IMR-90 (cell line): ENCODE measurements at regions not wholly inside any gene's neighbourhood (a gene's known extent, or its start where the extent isn't known, plus 50 kb on each side); places are given as distances from the start of the nearest gene placed in this dataset.

Experiments
- ATAC-seq: fragments of 200-7000 bp; cut with Tn5 transposase; 2 replicates; pipeline ENCODE4 v1.9.1; 2020; ENCODE audit warnings: low read depth, mild to moderate bottlenecking, moderate library complexity
- BruUV-seq: library from RNA; stranded (reverse); fragments of 400-500 nt; replicated peaks from 2 replicates; lab custom pipeline; 2021; lab: Mats Ljungman, UMichigan
- CTCF ChIA-PET: fragments of 300-600 bp; formaldehyde crosslinking; extraction: SDS; loops from one replicate; lab custom pipeline; 2021; ENCODE audit warnings: antibody characterized with exemption; lab: Yijun Ruan, JAX
- POLR2A ChIA-PET: fragments of 300-600 bp; sonication (Branson Sonifier 250); formaldehyde crosslinking; loops from one replicate; lab custom pipeline; 2022; ENCODE audit warnings: antibody characterized with exemption; ENCODE audit not compliant: unreplicated experiment; lab: Charles Lee
- DNase-seq: peaks from one replicate; pipeline ENCODE4 v3.0.0; 2013
- H2AFZ ChIP-seq: replicated peaks from 2 replicates; pipeline ENCODE3; 2013; ENCODE audit warnings: low read length, mild to moderate bottlenecking; ENCODE audit not compliant: poor library complexity
- H2AK5ac ChIP-seq: 2 replicates; pipeline ENCODE4 v1.6.1; 2013; ENCODE audit warnings: low read depth, low read length, inconsistent platforms
- H2AK9ac ChIP-seq: replicated peaks from 2 replicates; pipeline ENCODE3; 2013; ENCODE audit warnings: mild to moderate bottlenecking, low read depth, low read length, moderate library complexity; ENCODE audit not compliant: poor library complexity
- H2BK120ac ChIP-seq: 2 replicates; pipeline ENCODE4 v1.6.1; 2013; ENCODE audit warnings: low read depth, low read length, inconsistent platforms
- H2BK15ac ChIP-seq: 3 replicates; pipeline ENCODE4 v1.6.1; 2013; ENCODE audit warnings: low read depth, low read length, inconsistent platforms
- H2BK20ac ChIP-seq: 2 replicates; pipeline ENCODE4 v1.6.1; 2013; ENCODE audit warnings: low read depth, mild to moderate bottlenecking, inconsistent platforms, low read length, moderate library complexity
- H2BK5ac ChIP-seq: 2 replicates; pipeline ENCODE4 v1.6.1; 2013; ENCODE audit warnings: mild to moderate bottlenecking, low read depth, low read length, inconsistent platforms; ENCODE audit not compliant: poor library complexity, severe bottlenecking
- H3K14ac ChIP-seq: replicated peaks from 2 replicates; pipeline ENCODE4 v1.6.1; 2013; ENCODE audit warnings: low read depth, low read length, inconsistent platforms
- H3K18ac ChIP-seq: 2 replicates; pipeline ENCODE4 v1.6.1; 2013; ENCODE audit warnings: low read depth, low read length, control low read depth
- H3K23ac ChIP-seq: 2 replicates; pipeline ENCODE4 v1.6.1; 2013; ENCODE audit warnings: low read depth, low read length, inconsistent platforms
- H3K27ac ChIP-seq: 2 replicates; pipeline ENCODE4 v1.5.1; 2013; ENCODE audit warnings: mild to moderate bottlenecking, control low read depth, low read length; ENCODE audit not compliant: insufficient read depth
- H3K27me3 ChIP-seq: 2 replicates; pipeline ENCODE4 v1.6.1; 2013; ENCODE audit warnings: low read length; ENCODE audit not compliant: control insufficient read depth, insufficient read depth
- H3K36me3 ChIP-seq: 2 replicates; pipeline ENCODE4 v1.6.1; 2013; ENCODE audit warnings: low read length, mixed read lengths; ENCODE audit not compliant: control insufficient read depth, insufficient read depth
- H3K4ac ChIP-seq: 2 replicates; pipeline ENCODE4 v1.6.1; 2013; ENCODE audit warnings: low read depth, low read length, inconsistent platforms
- H3K4me1 ChIP-seq: 2 replicates; pipeline ENCODE4 v1.6.1; 2013; ENCODE audit warnings: low read length, mixed read lengths; ENCODE audit not compliant: control insufficient read depth, insufficient read depth
- H3K4me2 ChIP-seq: 2 replicates; pipeline ENCODE4 v1.6.1; 2013; ENCODE audit warnings: low read depth, mild to moderate bottlenecking, control low read depth, low read length, moderate library complexity
- H3K4me3 ChIP-seq: 2 replicates; pipeline ENCODE4 v1.5.1; 2013; ENCODE audit warnings: low read depth, mild to moderate bottlenecking, control low read depth, low read length, moderate library complexity; ENCODE audit not compliant: insufficient read depth
- H3K56ac ChIP-seq: 2 replicates; pipeline ENCODE4 v1.6.1; 2013; ENCODE audit warnings: low read length, inconsistent platforms; ENCODE audit not compliant: insufficient read depth; ENCODE audit errors: extremely low read depth
- H3K79me1 ChIP-seq, 2 experiments: 2 replicates each; pipeline ENCODE4 v1.6.1; 2013; ENCODE audit warnings: low read length in 2 of 2, inconsistent platforms in 1 of 2, low read depth in 1 of 2
- H3K9ac ChIP-seq: 2 replicates; pipeline ENCODE4 v1.6.1; 2013; ENCODE audit warnings: low read depth, low read length, control low read depth
- H3K9me1 ChIP-seq: 2 replicates; pipeline ENCODE4 v1.6.1; 2013; ENCODE audit warnings: low read length, inconsistent platforms; ENCODE audit not compliant: insufficient read depth
- H3K9me3 ChIP-seq: 2 replicates; pipeline ENCODE4 v1.6.1; 2013; ENCODE audit warnings: low read length; ENCODE audit not compliant: control insufficient read depth, insufficient read depth
- H4K20me1 ChIP-seq: 2 replicates; pipeline ENCODE4 v1.6.1; 2013; ENCODE audit warnings: low read length, inconsistent platforms; ENCODE audit not compliant: insufficient read depth
- H4K5ac ChIP-seq: 2 replicates; pipeline ENCODE4 v1.6.1; 2013; ENCODE audit warnings: mild to moderate bottlenecking, low read depth, low read length, control low read depth
- H4K8ac ChIP-seq, 2 experiments: 2 replicates each; pipeline ENCODE4 v1.6.1; 2013; ENCODE audit warnings: low read depth in 2 of 2, low read length in 2 of 2, control low read depth in 1 of 2, inconsistent platforms in 1 of 2
- H4K91ac ChIP-seq: 2 replicates; pipeline ENCODE4 v1.6.1; 2013; ENCODE audit warnings: low read depth, low read length, inconsistent platforms; ENCODE audit not compliant: insufficient read depth
- CHD1 ChIP-seq: IDR thresholded peaks from 2 replicates; pipeline ENCODE4 v1.6.1; 2012; ENCODE audit warnings: low read depth, low read length, improper control_type of control experiment
- ELK1 ChIP-seq: fragments of 150-350 bp; IDR thresholded peaks from 2 replicates; pipeline ENCODE4 v1.6.1; 2016; ENCODE audit warnings: low read depth, mild to moderate bottlenecking, low read length, moderate library complexity, borderline replicate concordance
- MAFK ChIP-seq: IDR thresholded peaks from 2 replicates; pipeline ENCODE4 v1.6.1; 2012; ENCODE audit warnings: low read depth, low read length, improper control_type of control experiment
- POLR2A ChIP-seq: IDR thresholded peaks from 2 replicates; pipeline ENCODE4 v1.6.1; 2012; ENCODE audit warnings: mild to moderate bottlenecking, low read depth, low read length
- RAD21 ChIP-seq: IDR thresholded peaks from 2 replicates; pipeline ENCODE4 v1.6.1; 2012; ENCODE audit warnings: low read length, improper control_type of control experiment
- RCOR1 ChIP-seq: IDR thresholded peaks from 2 replicates; pipeline ENCODE4 v1.6.1; 2012; ENCODE audit warnings: mild to moderate bottlenecking, low read length, improper control_type of control experiment; ENCODE audit not compliant: insufficient replicate concordance
- RFX5 ChIP-seq: IDR thresholded peaks from 2 replicates; pipeline ENCODE4 v1.8.0; 2012; ENCODE audit warnings: low read depth, mild to moderate bottlenecking, low read length, moderate library complexity
- SMC3 ChIP-seq: fragments of 150-350 bp; IDR thresholded peaks from 2 replicates; pipeline ENCODE4 v1.6.1; 2016; ENCODE audit warnings: low read depth, mild to moderate bottlenecking, antibody characterized with exemption, low read length, moderate library complexity
- WGBS, 2 experiments: methylation state at CpG; one replicate each; pipeline versions ENCODE4 v1.1.5 to v1.1.7; 2013; ENCODE audit warnings: missing lambda C conversion rate in 2 of 2; ENCODE audit not compliant: insufficient read length in 1 of 2; ENCODE audit errors: extremely low coverage in 2 of 2; 5-methylcytosine and 5-hydroxymethylcytosine counted together
- dilution Hi-C: fragments of 300-500 bp; cut with HindIII; formaldehyde crosslinking; loops from one replicate; pipeline ENCODE4 v1.14.3; 2018; ENCODE audit warnings: low sequenced_read_pairs; ENCODE audit not compliant: unreplicated experiment
- in situ Hi-C: fragments of 300-500 bp; cut with MboI; formaldehyde crosslinking; loops from 3 replicates; pipeline ENCODE4 v1.14.3; 2019; ENCODE audit warnings: low sequenced_read_pairs, inconsistent platforms, mixed read lengths
- intact Hi-C: fragments of 100-400 bp; cut with micrococcal nuclease; formaldehyde crosslinking; loops from 2 replicates; pipeline ENCODE4 v1.10.0; 2022

- Histone ChIP-seq H2BK120ac (no peak overlapping the region), H4K91ac (no peak overlapping the region), H2BK15ac (no peak overlapping the region), H2BK5ac (no peak overlapping the region), H3K27ac (no peak overlapping the region), H3K4me3 (no peak overlapping the region), H4K8ac (no peak overlapping the region), H2AK5ac (no peak overlapping the region), H3K36me3 (no peaks in the 10 kb centered on the region), H3K23ac (no peak overlapping the region), H3K14ac (no peak overlapping the region), H2BK20ac (no peak overlapping the region), H3K9me3 (no peaks in the 10 kb centered on the region), H4K20me1 (no peaks in the 10 kb centered on the region), H3K18ac (no peak overlapping the region), H3K9me1 (peaks cover 5% of the 10 kb centered on the region), H3K9ac (no peak overlapping the region), H3K56ac (no peak overlapping the region), H3K4me2 (no peak overlapping the region), H3K27me3 (peaks cover 10% of the 10 kb centered on the region), H2AK9ac (no peak overlapping the region), H2AFZ (no peak overlapping the region), H3K4ac (no peak overlapping the region), H4K5ac (no peak overlapping the region), H3K4me1 (peaks cover 8% of the 10 kb centered on the region), H3K79me1 (no peaks in the 10 kb centered on the region)
- ATAC-seq (no peak), DNase-seq (no peak)
- intact Hi-C loops (loop anchor here (5.0 kb wide), 2 partner anchors 59 to 106 kb away; no protein-coding TSS in a partner anchor), dilution Hi-C loops (no loop called here), in situ Hi-C loops (loop anchor here (25.0 kb wide), 1 partner anchor 1431 kb away; no protein-coding TSS in a partner anchor)
- CTCF ChIA-PET = no interaction called here
- BruUV-seq = no TSS peak
- WGBS, 2 experiments = no CpG with 5 or more reads among the region's 4 CpGs
- POLR2A ChIA-PET = no interaction called here
- TF ChIP-seq CHD1 = no peak
- TF ChIP-seq SMC3 = no peak
- TF ChIP-seq RCOR1 = no peak
- TF ChIP-seq ELK1 = no peak
- TF ChIP-seq POLR2A = no peak
- TF ChIP-seq RAD21 = no peak
- no peak for TF ChIP-seq MAFK
- no peak for TF ChIP-seq RFX5
Measured at GRCh38 chr4:15343000-15343399, 84.8 kb upstream of the C1QTNF7 start.
